ENCODE measurements at regions not wholly inside any gene's neighbourhood (a gene's known extent, or its start where the extent isn't known, plus 50 kb on each side); places are given as distances from the start of the nearest gene placed in this dataset.

DNA sequence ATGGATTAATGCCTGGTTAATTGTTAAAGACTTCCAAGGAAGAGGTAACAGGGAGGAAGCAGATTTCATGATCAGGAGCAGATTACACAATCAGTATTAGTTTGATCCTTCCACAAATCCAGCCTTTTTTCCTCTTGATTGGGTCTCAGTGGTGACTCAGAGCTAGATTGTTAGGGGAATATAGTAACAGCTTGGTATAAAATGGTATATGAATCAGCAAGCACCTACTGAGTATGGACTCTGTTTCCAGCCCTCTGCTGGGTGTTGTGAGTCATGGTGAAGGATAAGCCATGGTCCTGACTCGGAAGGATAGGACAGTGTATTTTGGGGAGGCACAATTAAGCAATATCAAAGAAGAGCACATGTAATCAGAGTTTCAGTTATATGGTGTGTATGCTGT is 272.4 kb upstream of the DPP10 start:
- H4K20me1 ChIP-seq (ENCODE audit: insufficient read depth) = no peaks in the 10 kb centered on the region
- no peak overlapping the region for H2AFZ ChIP-seq (ENCODE audit: low read depth, low read length)
- H3K36me3 ChIP-seq (ENCODE audit: insufficient read depth, low read length) = no peaks in the 10 kb centered on the region
- no peaks in the 10 kb centered on the region for H3K79me2 ChIP-seq (replicated peaks; ENCODE audit: insufficient read depth, low read length)
- no peak overlapping the region for H3K27ac ChIP-seq (ENCODE audit: low read length)
- no peaks in the 10 kb centered on the region for H3K27me3 ChIP-seq (ENCODE audit: insufficient read depth, low read depth, low read length)
- no peak for TF ChIP-seq EZH2 (IDR thresholded peaks at IDR 0.05; ENCODE audit: borderline replicate concordance, insufficient read depth, low read length, poor library complexity, severe bottlenecking)
- TF ChIP-seq MXI1 (conservative IDR thresholded peaks at IDR 0.05; ENCODE audit: poor library complexity, severe bottlenecking) = no peak
- no peak for TF ChIP-seq POLR2AphosphoS5 (IDR thresholded peaks at IDR 0.05)
- no peak for TF ChIP-seq TAF1 (IDR thresholded peaks at IDR 0.05; ENCODE audit: low read depth)
- TF ChIP-seq RAD21 (conservative IDR thresholded peaks at IDR 0.05) = no peak
- no peak for TF ChIP-seq CTCF (IDR thresholded peaks at IDR 0.05; ENCODE audit: poor library complexity, severe bottlenecking)
- no peak for TF ChIP-seq EP300 (conservative IDR thresholded peaks at IDR 0.05; ENCODE audit: poor library complexity, severe bottlenecking)
- TF ChIP-seq, protein P1, sequence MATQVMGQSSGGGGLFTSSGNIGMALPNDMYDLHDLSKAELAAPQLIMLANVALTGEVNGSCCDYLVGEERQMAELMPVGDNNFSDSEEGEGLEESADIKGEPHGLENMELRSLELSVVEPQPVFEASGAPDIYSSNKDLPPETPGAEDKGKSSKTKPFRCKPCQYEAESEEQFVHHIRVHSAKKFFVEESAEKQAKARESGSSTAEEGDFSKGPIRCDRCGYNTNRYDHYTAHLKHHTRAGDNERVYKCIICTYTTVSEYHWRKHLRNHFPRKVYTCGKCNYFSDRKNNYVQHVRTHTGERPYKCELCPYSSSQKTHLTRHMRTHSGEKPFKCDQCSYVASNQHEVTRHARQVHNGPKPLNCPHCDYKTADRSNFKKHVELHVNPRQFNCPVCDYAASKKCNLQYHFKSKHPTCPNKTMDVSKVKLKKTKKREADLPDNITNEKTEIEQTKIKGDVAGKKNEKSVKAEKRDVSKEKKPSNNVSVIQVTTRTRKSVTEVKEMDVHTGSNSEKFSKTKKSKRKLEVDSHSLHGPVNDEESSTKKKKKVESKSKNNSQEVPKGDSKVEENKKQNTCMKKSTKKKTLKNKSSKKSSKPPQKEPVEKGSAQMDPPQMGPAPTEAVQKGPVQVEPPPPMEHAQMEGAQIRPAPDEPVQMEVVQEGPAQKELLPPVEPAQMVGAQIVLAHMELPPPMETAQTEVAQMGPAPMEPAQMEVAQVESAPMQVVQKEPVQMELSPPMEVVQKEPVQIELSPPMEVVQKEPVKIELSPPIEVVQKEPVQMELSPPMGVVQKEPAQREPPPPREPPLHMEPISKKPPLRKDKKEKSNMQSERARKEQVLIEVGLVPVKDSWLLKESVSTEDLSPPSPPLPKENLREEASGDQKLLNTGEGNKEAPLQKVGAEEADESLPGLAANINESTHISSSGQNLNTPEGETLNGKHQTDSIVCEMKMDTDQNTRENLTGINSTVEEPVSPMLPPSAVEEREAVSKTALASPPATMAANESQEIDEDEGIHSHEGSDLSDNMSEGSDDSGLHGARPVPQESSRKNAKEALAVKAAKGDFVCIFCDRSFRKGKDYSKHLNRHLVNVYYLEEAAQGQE (IDR thresholded peaks at IDR 0.05; ENCODE audit: borderline replicate concordance) = no peak
- TF ChIP-seq SMC3 (conservative IDR thresholded peaks at IDR 0.05; ENCODE audit: poor library complexity) = no peak
- H3F3A ChIP-seq (ENCODE audit: insufficient read depth, low read length, poor library complexity, severe bottlenecking) = no peaks in the 10 kb centered on the region
- H3K9me2 ChIP-seq (ENCODE audit: insufficient read depth, low read length) = no peaks in the 10 kb centered on the region
- H3K4me2 ChIP-seq (ENCODE audit: low read length) = no peak overlapping the region
- no peak overlapping the region for H3K4me3 ChIP-seq (ENCODE audit: low read length)
- H3K9ac ChIP-seq (ENCODE audit: low read length) = no peak overlapping the region
- no peaks in the 10 kb centered on the region for H3K9me3 ChIP-seq (ENCODE audit: low read length)

DNA sequence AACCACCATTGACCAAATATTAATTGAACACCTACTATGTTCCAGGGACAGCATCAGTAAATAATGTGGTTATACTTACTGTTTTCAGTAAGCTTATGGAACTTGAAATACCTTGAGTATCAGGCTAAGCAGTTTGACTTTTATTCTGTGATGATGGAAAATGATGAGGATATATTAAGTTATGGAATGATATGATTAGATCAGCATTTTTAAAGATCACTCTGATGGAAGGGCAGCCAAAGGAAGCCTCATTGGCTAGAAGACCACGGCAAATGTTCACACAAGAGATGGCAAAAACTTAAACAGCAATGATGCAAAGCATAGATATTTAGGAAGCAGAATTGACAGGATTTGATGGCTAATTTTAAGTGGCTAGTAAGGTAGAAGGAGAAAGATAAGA is 266.9 kb upstream of the DPP10 start:
- Histone ChIP-seq H2AFZ (ENCODE audit: low read depth, low read length) (no peak overlapping the region), H3K27me3 (ENCODE audit: insufficient read depth, low read depth, low read length) (no peaks in the 10 kb centered on the region), H3K9me3 (ENCODE audit: low read length) (no peaks in the 10 kb centered on the region), H3K36me3 (ENCODE audit: insufficient read depth, low read length) (no peaks in the 10 kb centered on the region), H4K20me1 (ENCODE audit: insufficient read depth) (no peaks in the 10 kb centered on the region), H3K27ac (ENCODE audit: low read length) (no peak overlapping the region), H3K9ac (ENCODE audit: low read length) (no peak overlapping the region), H3K79me2 (replicated peaks; ENCODE audit: insufficient read depth, low read length) (no peaks in the 10 kb centered on the region), H3K4me3 (ENCODE audit: low read length) (no peak overlapping the region), H3F3A (ENCODE audit: insufficient read depth, low read length, poor library complexity, severe bottlenecking) (no peaks in the 10 kb centered on the region), H3K4me2 (ENCODE audit: low read length) (no peak overlapping the region), H3K9me2 (ENCODE audit: insufficient read depth, low read length) (no peaks in the 10 kb centered on the region)
- TF ChIP-seq CTCF (IDR thresholded peaks at IDR 0.05; ENCODE audit: poor library complexity, severe bottlenecking) (no peak), POLR2AphosphoS5 (IDR thresholded peaks at IDR 0.05) (no peak), SMC3 (conservative IDR thresholded peaks at IDR 0.05; ENCODE audit: poor library complexity) (no peak), EP300 (conservative IDR thresholded peaks at IDR 0.05; ENCODE audit: poor library complexity, severe bottlenecking) (no peak), MXI1 (conservative IDR thresholded peaks at IDR 0.05; ENCODE audit: poor library complexity, severe bottlenecking) (no peak), RAD21 (conservative IDR thresholded peaks at IDR 0.05) (no peak)
